HEK293T (cell line): ENCODE measurements at regions not wholly inside any gene's neighbourhood (a gene's known extent, or its start where the extent isn't known, plus 50 kb on each side); places are given as distances from the start of the nearest gene placed in this dataset.

ENCODE experiments used
- BHLHE40 ChIP-seq: fragments of 450-650 bp; IDR thresholded peaks from 2 replicates; pipeline ENCODE4 v1.6.1; 2016; ENCODE audit warnings: mild to moderate bottlenecking, moderate library complexity, borderline replicate concordance
- FOXK2 ChIP-seq: fragments of 450-650 bp; IDR thresholded peaks from 2 replicates; pipeline ENCODE4 v1.6.1; 2016; ENCODE audit warnings: mild to moderate bottlenecking
- FOXM1 ChIP-seq: fragments of 450-650 bp; IDR thresholded peaks from 2 replicates; pipeline ENCODE4 v1.6.1; 2017; ENCODE audit warnings: mild to moderate bottlenecking, borderline replicate concordance
- HDGF ChIP-seq: fragments of 450-650 bp; IDR thresholded peaks from 2 replicates; pipeline ENCODE4 v1.6.1; 2017; ENCODE audit warnings: antibody characterized with exemption, borderline replicate concordance
- LEF1 ChIP-seq: fragments of 450-650 bp; IDR thresholded peaks from 2 replicates; pipeline ENCODE4 v1.6.1; 2017; ENCODE audit warnings: mild to moderate bottlenecking, borderline replicate concordance
- SP1 ChIP-seq: fragments of 450-650 bp; IDR thresholded peaks from 2 replicates; pipeline ENCODE4 v1.6.1; 2017
- SUZ12 ChIP-seq: fragments of 450-650 bp; IDR thresholded peaks from 2 replicates; pipeline ENCODE4 v1.6.1; 2016; ENCODE audit warnings: mild to moderate bottlenecking
- TARDBP ChIP-seq: fragments of 450-650 bp; IDR thresholded peaks from 2 replicates; pipeline ENCODE4 v1.6.1; 2016
- TF ChIP-seq, protein P1 (sequence below): fragments of 450-650 bp; IDR thresholded peaks from 2 replicates; pipeline ENCODE4 v1.6.1; 2016

DNA sequence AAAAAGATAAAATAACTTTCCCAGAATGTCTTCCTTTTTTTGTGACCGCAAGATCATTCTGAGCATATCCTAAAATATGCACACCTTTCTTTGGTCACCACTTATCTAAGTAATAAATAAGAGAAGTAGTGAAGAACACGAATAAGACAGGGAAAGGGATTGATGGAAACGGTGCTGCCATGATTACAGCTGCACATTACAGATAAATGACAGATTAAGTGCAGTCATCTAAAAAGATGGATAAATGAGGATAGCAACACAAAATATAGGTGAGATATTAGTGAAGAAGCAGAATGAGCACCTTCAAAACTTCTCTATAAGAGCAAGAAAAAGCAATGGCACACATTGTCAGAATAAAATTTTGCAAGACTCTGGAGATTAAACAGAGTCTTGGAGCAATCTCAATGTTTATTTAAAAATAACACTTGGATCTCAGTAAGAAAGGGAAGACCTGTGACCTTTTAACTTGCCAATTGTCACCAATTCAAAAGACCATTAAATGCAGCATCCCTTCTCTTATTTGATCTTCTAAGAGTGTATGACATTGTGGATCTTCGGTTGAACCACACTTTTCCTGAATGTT, 567.1 kb downstream of the KCNJ2 start:
- TF ChIP-seq BHLHE40 (no peak), HDGF (no peak), LEF1 (no peak), FOXM1 (no peak), SUZ12 (no peak), TARDBP (no peak), FOXK2 (no peak), SP1 (no peak)
- TF ChIP-seq, protein P1, sequence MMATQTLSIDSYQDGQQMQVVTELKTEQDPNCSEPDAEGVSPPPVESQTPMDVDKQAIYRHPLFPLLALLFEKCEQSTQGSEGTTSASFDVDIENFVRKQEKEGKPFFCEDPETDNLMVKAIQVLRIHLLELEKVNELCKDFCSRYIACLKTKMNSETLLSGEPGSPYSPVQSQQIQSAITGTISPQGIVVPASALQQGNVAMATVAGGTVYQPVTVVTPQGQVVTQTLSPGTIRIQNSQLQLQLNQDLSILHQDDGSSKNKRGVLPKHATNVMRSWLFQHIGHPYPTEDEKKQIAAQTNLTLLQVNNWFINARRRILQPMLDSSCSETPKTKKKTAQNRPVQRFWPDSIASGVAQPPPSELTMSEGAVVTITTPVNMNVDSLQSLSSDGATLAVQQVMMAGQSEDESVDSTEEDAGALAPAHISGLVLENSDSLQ: no peak
